ENCODE measurements at regions not wholly inside any gene's neighbourhood (a gene's known extent, or its start where the extent isn't known, plus 50 kb on each side); places are given as distances from the start of the nearest gene placed in this dataset.

DNA sequence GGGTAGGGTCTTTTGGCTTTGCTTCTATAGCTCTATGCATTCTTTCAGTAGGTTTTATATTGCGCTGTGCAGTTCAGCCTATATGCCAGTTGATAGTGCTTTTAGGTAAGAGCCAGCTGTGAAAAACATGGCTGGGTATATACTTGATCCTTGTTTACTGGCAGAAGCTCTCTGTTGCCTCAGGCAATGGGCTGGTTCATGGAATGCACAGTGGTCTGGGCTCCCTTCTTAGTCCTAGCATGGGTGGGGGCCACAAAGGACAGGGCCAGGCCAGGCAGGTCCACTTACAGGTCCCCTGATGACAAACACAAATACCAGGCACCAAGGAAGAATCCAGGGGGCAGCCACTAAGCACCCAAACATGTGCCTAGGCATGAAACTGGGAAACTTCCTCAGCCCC is 240.7 kb downstream of the SEC23A start:
- no peak for TF ChIP-seq GATA2 (IDR thresholded peaks at IDR 0.05; ENCODE audit: low read depth, low read length)
- TF ChIP-seq GATA3 (IDR thresholded peaks at IDR 0.05; ENCODE audit: low read depth, low read length), result no peak

Data from SH-SY5Y (cell line).